ENCODE measurements at regions not wholly inside any gene's neighbourhood (a gene's known extent, or its start where the extent isn't known, plus 50 kb on each side); places are given as distances from the start of the nearest gene placed in this dataset.
"Not testable (repeated sequence)": the region's sequence is repeated elsewhere in the genome, so short reads cannot be mapped to it uniquely, and the experiment has no call there.

GRCh38 chr11:129538323-129538722 is 162.7 kb downstream of the BARX2 start:
- TF ChIP-seq CTCF (IDR thresholded peaks at IDR 0.05; ENCODE audit: extremely low read depth, missing control alignments) = no peak
- DNase-seq (ENCODE audit: low spot score) = no peak

DNA sequence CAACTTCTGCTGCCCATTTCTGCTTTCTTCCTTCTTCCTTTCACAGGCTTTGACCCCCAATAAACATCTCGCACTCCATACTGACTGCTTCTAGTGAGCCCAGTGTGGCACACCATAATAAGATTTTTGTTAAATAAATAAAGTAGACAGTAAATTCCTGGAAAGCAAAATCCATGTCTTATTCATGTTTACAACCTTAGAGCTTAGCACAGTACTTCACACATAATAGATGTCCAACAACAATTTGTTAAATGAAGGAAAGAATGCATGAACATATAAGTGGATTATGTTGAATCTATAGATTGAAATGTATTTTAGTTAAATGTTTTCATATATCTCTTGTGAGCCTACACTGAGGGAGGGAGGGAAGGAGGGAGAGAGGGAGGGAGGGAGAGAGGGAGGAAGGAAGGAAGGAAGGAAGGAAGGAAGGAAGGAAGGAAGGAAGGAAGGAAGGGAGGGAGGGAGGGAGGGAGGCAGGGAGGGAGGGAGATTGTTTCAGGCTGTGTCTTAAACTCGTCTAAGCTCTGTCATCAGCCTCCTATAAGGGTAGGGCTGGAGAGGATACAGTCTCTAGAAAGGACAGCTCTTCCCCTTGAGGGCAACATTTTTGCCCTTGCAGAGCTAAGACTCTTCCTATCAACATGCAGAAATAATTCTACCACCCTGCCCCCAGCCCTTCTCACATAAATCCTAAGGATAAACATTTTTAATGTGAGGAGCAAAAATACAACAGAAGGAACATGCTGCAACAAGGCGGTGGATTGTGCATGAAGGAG is 168.1 kb downstream of the BARX2 start:
- DNase-seq (ENCODE audit: low spot score) = no peak
- no peak for TF ChIP-seq CTCF (IDR thresholded peaks at IDR 0.05; ENCODE audit: extremely low read depth, missing control alignments)

- DNase-seq (ENCODE audit: low spot score) = no peak
- no peak for TF ChIP-seq CTCF (IDR thresholded peaks at IDR 0.05; ENCODE audit: extremely low read depth, missing control alignments)
These were observed 169.0 kb downstream of the BARX2 start for GRCh38 chr11:129544691-129545090.

DNA sequence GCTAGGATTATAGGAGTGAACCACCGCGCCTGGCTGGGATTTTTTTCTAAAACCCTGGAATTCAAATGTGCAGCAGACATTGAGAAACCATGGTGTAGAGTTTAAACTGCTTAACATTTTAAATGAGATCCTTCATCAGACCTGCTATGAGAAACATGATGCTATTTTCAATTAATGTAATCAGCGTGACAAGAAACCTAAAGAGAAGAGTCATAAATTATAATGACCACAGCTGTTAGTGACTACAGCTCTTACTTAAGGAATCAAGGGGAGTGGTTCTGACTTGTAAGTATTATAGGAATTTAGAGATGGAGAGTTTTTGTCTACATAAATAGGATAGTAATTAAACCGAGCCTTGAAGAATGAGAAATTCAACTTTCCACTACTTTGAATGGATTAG is 170.6 kb downstream of the BARX2 start:
- DNase-seq (ENCODE audit: low spot score) = no peak
- TF ChIP-seq CTCF (IDR thresholded peaks at IDR 0.05; ENCODE audit: extremely low read depth, missing control alignments) = no peak

- no peak for DNase-seq (ENCODE audit: low spot score)
- TF ChIP-seq CTCF (IDR thresholded peaks at IDR 0.05; ENCODE audit: extremely low read depth, missing control alignments) = no peak
These were observed 181.8 kb downstream of the BARX2 start for GRCh38 chr11:129557421-129557820.

DNA sequence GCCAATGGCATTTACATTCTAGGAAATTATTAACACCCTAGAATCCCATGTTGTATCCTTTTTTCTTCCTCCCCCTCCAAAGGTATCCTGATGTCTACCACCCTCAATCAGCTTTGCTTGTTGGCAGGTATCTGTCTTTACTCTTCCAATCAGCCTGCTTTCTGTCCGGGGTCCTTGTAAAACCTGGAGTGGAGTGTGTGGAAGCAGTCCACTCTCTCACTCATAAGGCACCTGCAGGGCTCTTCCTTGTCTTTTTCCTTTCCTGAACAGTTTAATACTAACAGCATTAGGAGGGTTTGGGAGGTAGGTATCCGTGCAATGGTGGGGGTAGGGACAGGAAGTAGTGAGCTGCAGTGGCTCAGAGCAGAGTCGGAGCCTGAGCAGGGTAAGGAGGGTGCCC is 193.4 kb downstream of the BARX2 start:
- TF ChIP-seq CTCF (IDR thresholded peaks at IDR 0.05; ENCODE audit: extremely low read depth, missing control alignments) = no peak
- DNase-seq (ENCODE audit: low spot score) = no peak

DNA sequence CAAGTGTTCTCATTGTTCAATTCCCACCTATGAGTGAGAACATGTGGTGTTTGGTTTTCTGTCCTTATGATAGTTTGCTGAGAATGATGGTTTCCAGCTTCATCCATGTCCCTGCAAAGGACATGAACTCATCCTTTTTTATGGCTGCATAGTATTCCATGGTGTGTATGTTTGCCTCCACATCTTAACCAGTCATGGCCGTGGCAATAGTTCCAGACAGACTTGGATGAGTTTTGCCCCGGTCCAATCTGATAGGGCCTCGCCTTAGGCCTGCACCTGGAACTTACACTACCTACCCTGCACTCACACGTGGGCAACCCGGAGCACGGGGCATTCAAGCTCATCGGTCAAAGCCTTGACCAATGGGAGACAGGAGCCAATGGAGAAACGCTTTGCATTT is 197.0 kb downstream of the BARX2 start:
- not testable (repeated sequence) for DNase-seq (ENCODE audit: low spot score)

- DNase-seq (ENCODE audit: low spot score) = no peak
- no peak for TF ChIP-seq CTCF (IDR thresholded peaks at IDR 0.05; ENCODE audit: extremely low read depth, missing control alignments)
These were observed 197.5 kb downstream of the BARX2 start for GRCh38 chr11:129573161-129573560.

Data from GM20000 (cell line).